ENCODE measurements at regions not wholly inside any gene's neighbourhood (a gene's known extent, or its start where the extent isn't known, plus 50 kb on each side); places are given as distances from the start of the nearest gene placed in this dataset.

DNA sequence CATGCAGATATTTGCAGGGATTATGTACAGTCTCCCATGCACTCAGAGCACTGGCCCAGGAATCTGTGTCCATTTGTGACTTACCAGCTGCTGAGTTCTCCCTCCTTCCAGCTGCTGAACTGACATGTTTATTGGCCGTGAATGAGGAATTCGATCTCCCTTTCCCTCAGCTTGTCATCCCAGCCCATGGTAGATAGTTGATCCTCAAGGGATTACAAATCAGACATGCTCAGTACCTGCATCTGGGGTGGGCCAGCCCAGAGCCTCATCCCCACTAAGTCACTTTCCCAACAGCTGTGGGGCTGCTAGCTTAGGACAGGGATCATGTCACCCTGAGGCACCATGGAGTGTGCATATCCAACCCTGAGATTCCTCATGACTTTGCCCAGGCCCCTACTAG is 1284.9 kb upstream of the LRRTM1 start:
- no peak for TF ChIP-seq CTCF (IDR thresholded peaks at IDR 0.05; ENCODE audit: low read depth, low read length, missing control alignments)
- H3K4me3 ChIP-seq (replicated peaks; ENCODE audit: low read depth, low read length), result no peak overlapping the region
- no peak for DNase-seq (ENCODE audit: extremely low read depth, low read depth)

DNA sequence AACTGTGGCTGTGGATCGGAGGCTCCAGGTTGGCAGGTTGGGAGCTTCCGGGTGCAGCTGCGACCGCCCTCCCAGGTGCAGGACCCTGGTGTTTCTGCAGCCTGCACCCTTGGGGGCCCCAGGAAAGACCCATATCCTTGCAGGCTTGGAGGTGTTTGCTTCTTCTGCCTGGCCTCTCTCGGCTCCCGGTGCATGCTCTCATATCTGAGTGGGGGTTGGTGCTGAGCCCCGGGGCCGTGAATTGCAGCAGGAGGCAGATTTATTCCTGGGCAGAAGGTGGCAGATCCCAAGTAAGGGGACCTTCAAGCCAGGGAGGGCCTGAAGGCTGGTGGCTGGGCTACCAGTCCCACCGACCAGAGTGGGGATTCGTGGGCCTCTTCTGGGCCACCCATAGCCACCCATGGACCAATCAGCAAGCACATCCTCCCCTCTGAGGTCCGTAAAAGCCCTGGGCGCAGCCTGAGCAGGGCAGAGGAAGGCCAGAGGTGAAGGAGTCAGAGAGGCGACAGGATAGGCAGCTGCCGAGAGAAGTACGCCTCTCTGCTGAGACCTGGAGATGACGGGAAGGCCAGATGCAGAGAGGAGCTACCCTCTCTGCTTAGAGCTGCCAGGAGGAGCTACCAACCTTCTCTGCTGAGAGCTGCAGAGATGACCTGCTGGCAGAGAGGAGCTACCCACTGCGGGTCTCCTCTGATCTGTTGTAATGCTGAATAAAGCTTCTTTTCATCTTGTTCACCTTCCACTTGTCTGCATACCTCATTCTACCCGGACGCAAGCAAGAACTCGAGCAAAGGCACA is 1279.0 kb upstream of the LRRTM1 start:
- DNase-seq (ENCODE audit: extremely low read depth, low read depth), result no peak
- TF ChIP-seq CTCF (IDR thresholded peaks at IDR 0.05; ENCODE audit: low read depth, low read length, missing control alignments), result no peak
- no peak overlapping the region for H3K4me3 ChIP-seq (replicated peaks; ENCODE audit: low read depth, low read length)

DNA sequence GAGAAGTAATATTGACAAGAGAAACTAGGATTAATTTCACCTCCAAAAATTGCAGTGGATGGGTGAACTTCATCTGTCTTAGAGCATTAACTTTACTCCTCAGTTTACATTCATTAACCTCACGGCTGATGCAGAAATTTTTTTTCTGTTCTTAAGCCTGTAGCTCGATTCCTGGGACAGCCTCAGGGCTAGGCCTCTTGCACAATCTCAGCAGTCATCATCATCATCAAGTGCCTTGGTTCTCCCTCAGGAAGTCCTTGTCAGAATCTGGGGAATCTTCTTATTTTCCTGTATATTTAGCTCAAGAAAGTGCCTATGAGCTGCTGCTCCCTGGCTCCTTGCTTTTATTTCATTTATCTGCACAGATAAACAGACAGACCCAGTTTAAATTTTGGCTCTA is 1272.2 kb upstream of the LRRTM1 start:
- no peak for DNase-seq (ENCODE audit: extremely low read depth, low read depth)
- no peak for TF ChIP-seq CTCF (IDR thresholded peaks at IDR 0.05; ENCODE audit: low read depth, low read length, missing control alignments)
- H3K4me3 ChIP-seq (replicated peaks; ENCODE audit: low read depth, low read length), result no peak overlapping the region

DNA sequence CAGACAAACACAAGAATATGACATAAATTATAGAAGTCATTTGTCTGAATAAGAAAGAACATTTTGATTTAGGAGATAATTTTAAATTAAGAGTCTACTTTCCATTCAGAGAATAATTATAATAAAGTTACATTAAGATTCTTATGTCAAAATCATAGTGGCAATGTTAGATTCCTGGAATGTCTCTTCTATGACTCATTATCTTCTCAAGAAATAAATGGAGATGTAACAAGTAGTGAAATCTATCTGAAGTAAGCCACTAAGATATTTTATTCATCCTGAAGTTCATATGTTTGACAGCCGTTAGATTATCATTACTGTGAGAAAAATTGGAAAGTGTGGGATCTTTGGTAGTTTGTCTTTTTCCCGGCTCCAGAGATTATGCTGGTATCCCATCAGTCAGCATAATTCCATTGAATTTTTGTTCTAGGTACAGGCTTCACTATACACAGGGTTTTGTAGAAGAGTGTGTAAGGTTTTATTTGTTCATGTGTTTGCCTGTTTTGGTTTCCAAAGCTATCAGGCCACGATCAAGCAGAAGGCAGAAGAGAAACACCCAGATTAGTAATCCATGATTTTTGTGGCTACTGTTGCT is 1246.6 kb upstream of the LRRTM1 start:
- DNase-seq (ENCODE audit: extremely low read depth, low read depth), result no peak

DNA sequence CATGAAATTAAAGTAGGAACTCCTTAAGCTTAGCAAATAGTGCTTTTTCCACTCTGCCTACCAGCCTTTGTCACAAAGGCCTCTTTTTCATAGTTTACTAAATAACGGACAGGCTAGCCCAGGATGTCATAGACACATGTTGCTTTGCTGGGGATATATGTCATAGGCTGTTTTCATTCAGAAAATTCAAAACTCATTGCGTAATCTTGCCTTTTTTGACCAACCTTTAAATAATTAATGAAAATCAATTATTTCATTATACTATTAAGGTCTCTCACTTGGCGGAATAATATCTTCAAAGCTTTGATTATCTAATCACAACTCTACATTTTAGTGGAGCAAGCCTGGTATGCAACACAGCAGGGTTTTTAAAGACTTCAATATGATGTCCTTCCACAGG is 1245.7 kb upstream of the LRRTM1 start:
- DNase-seq (ENCODE audit: extremely low read depth, low read depth), result no peak
- no peak for TF ChIP-seq CTCF (IDR thresholded peaks at IDR 0.05; ENCODE audit: low read depth, low read length, missing control alignments)
- no peak overlapping the region for H3K4me3 ChIP-seq (replicated peaks; ENCODE audit: low read depth, low read length)

More for the DNA sequence above, 1246.6 kb upstream of the LRRTM1 start:
- no peak overlapping the region for H3K4me3 ChIP-seq (replicated peaks; ENCODE audit: low read depth, low read length)
- TF ChIP-seq CTCF (IDR thresholded peaks at IDR 0.05; ENCODE audit: low read depth, low read length, missing control alignments), result no peak

DNA sequence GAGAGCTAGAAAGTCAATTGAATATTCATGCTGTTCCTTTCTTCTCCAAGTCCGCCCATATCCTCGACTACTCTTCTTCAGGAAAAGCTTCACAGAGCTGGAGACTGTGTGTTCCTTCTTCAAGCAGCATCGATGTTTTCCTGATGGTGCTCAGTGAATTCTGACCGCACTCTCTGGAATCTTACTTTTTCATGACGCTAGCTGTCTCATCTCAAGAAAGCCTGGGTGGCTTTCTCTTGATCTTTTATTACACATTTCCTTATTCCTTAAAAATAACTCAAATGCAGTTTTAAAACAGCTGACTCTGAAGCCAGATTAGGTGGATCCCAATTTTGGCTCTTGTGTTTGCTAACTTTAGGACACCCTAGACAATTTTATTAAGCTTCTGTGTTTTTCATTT is 1245.1 kb upstream of the LRRTM1 start:
- no peak for DNase-seq (ENCODE audit: extremely low read depth, low read depth)
- TF ChIP-seq CTCF (IDR thresholded peaks at IDR 0.05; ENCODE audit: low read depth, low read length, missing control alignments), result no peak
- no peak overlapping the region for H3K4me3 ChIP-seq (replicated peaks; ENCODE audit: low read depth, low read length)
